GM23338 (cell line): ENCODE measurements at regions not wholly inside any gene's neighbourhood (a gene's known extent, or its start where the extent isn't known, plus 50 kb on each side); places are given as distances from the start of the nearest gene placed in this dataset.

Experiments
- ATAC-seq: fragments of 200-7000 bp; cut with Tn5 transposase; 3 replicates; pipeline ENCODE4 v1.9.1; 2020
- DNase-seq: peaks from one replicate; pipeline ENCODE4 v3.0.0-alpha.2; 2015; ENCODE audit warnings: low spot score
- H2AFZ ChIP-seq: fragments of 200-600 bp; sonication (generic); 2 replicates; pipeline ENCODE4 v1.8.0; 2016; ENCODE audit warnings: antibody characterized with exemption, mild to moderate bottlenecking, moderate library complexity
- H3F3A ChIP-seq: fragments of 200-600 bp; sonication (generic); replicated peaks from 2 replicates; pipeline ENCODE4 v1.8.0; 2017; ENCODE audit warnings: antibody characterized with exemption, mixed run types, low read depth
- H3K27ac ChIP-seq: fragments of 200-600 bp; sonication (generic); 2 replicates; pipeline ENCODE4 v1.6.1; 2016; ENCODE audit warnings: low read depth
- H3K27me3 ChIP-seq: fragments of 200-600 bp; sonication (generic); 2 replicates; pipeline ENCODE4 v1.8.0; 2016; ENCODE audit warnings: mild to moderate bottlenecking, mixed run types, moderate library complexity; ENCODE audit not compliant: insufficient read depth
- H3K36me3 ChIP-seq: fragments of 200-600 bp; sonication (generic); 2 replicates; pipeline ENCODE4 v1.8.0; 2016; ENCODE audit warnings: mild to moderate bottlenecking; ENCODE audit not compliant: insufficient read depth
- H3K4me1 ChIP-seq: fragments of 200-600 bp; sonication (generic); 2 replicates; pipeline ENCODE4 v1.8.0; 2016; ENCODE audit warnings: mild to moderate bottlenecking, moderate library complexity; ENCODE audit not compliant: insufficient read depth
- H3K4me2 ChIP-seq: fragments of 200-600 bp; sonication (generic); 2 replicates; pipeline ENCODE4 v1.7.1; 2017; ENCODE audit warnings: mixed run types
- H3K4me3 ChIP-seq: fragments of 200-600 bp; sonication (generic); 2 replicates; pipeline ENCODE4 v1.6.1; 2016; ENCODE audit warnings: mixed run types
- H3K79me2 ChIP-seq: fragments of 200-600 bp; sonication (generic); replicated peaks from 2 replicates; pipeline ENCODE4 v1.8.0; 2017; ENCODE audit warnings: mild to moderate bottlenecking; ENCODE audit not compliant: insufficient read depth
- H3K9me2 ChIP-seq: fragments of 200-600 bp; sonication (generic); 2 replicates; pipeline ENCODE4 v1.8.0; 2017; ENCODE audit not compliant: insufficient read depth
- H4K20me1 ChIP-seq: fragments of 200-600 bp; sonication (generic); replicated peaks from 2 replicates; pipeline ENCODE4 v1.8.0; 2017; ENCODE audit warnings: mild to moderate bottlenecking; ENCODE audit not compliant: insufficient read depth
- H3K27ac Mint-ChIP-seq: 2 replicates; pipeline ENCODE4 v1.8.0; 2020; ENCODE audit warnings: inconsistent platforms, mild to moderate bottlenecking, moderate library complexity, mixed read lengths
- H3K27me3 Mint-ChIP-seq: 3 replicates; pipeline ENCODE4 v1.8.0; 2022; ENCODE audit warnings: low read depth, mild to moderate bottlenecking, moderate library complexity, mixed read lengths, inconsistent platforms; ENCODE audit not compliant: insufficient read depth, poor library complexity
- H3K36me3 Mint-ChIP-seq: 3 replicates; pipeline ENCODE4 v1.8.0; 2021; ENCODE audit warnings: low read depth, mild to moderate bottlenecking, inconsistent platforms, moderate library complexity, mixed read lengths
- H3K4me1 Mint-ChIP-seq: 3 replicates; pipeline ENCODE4 v1.8.0; 2020; ENCODE audit warnings: mild to moderate bottlenecking, inconsistent platforms, mixed read lengths
- H3K4me3 Mint-ChIP-seq: 3 replicates; pipeline ENCODE4 v1.8.0; 2021; ENCODE audit warnings: moderate library complexity, mild to moderate bottlenecking, inconsistent platforms, mixed read lengths
- H3K9me3 Mint-ChIP-seq: 3 replicates; pipeline ENCODE4 v1.8.0; 2020; ENCODE audit warnings: moderate library complexity, mild to moderate bottlenecking, inconsistent platforms, mixed read lengths
- CREB1 ChIP-seq: fragments of 250-450 bp; sonication (Bioruptor Pico); IDR thresholded peaks from 2 replicates; pipeline ENCODE4 v1.5.0; 2020; ENCODE audit warnings: low read depth, mild to moderate bottlenecking, moderate library complexity
- CTCF ChIP-seq, 2 experiments: fragments of 200-600 bp in 1 of 2; sonication (generic) in 1 of 2; conservative IDR thresholded peaks; 2 replicates each; pipeline versions ENCODE4 v1.5.1 to v1.6.1; 2016 to 2017; ENCODE audit warnings: antibody characterized with exemption in 2 of 2, low read depth in 2 of 2, mild to moderate bottlenecking in 2 of 2, moderate library complexity in 1 of 2
- EZH2 ChIP-seq: fragments of 200-600 bp; sonication (generic); IDR thresholded peaks from one replicate; pipeline ENCODE4 v1.8.0; 2017; ENCODE audit warnings: antibody characterized with exemption, mild to moderate bottlenecking, low read depth; ENCODE audit not compliant: unreplicated experiment
- EZH2phosphoT487 ChIP-seq: fragments of 200-600 bp; sonication (generic); IDR thresholded peaks from one replicate; pipeline ENCODE4 v1.8.1; 2018; ENCODE audit warnings: antibody characterized with exemption; ENCODE audit not compliant: unreplicated experiment
- JUNB ChIP-seq: IDR thresholded peaks from one replicate; pipeline ENCODE4 v1.6.1; 2016; ENCODE audit warnings: antibody characterized with exemption; ENCODE audit not compliant: unreplicated experiment
- NANOG ChIP-seq: IDR thresholded peaks from 2 replicates; pipeline ENCODE4 v1.6.1; 2016; ENCODE audit warnings: antibody characterized with exemption, borderline replicate concordance
- POLR2AphosphoS5 ChIP-seq: IDR thresholded peaks from 2 replicates; pipeline ENCODE4 v1.6.1; 2016; ENCODE audit warnings: antibody characterized with exemption, low read depth
- REST ChIP-seq: IDR thresholded peaks from one replicate; pipeline ENCODE4 v1.6.1; 2018; ENCODE audit warnings: antibody characterized with exemption; ENCODE audit not compliant: unreplicated experiment
- STAT1 ChIP-seq: IDR thresholded peaks from one replicate; pipeline ENCODE4 v1.6.1; 2016; ENCODE audit warnings: antibody characterized with exemption; ENCODE audit not compliant: unreplicated experiment
- ZNF114 ChIP-seq: fragments of 250-450 bp; sonication (Bioruptor Pico); IDR thresholded peaks from 2 replicates; pipeline ENCODE4 v1.5.0; 2020; ENCODE audit warnings: mild to moderate bottlenecking, moderate library complexity
- ZNF331 ChIP-seq: fragments of 250-450 bp; sonication (Bioruptor Pico); IDR thresholded peaks from 2 replicates; pipeline ENCODE4 v1.5.0; 2020; ENCODE audit warnings: low read depth, mild to moderate bottlenecking, moderate library complexity
- ZNF462 ChIP-seq: fragments of 250-450 bp; sonication (Bioruptor Pico); IDR thresholded peaks from 2 replicates; pipeline ENCODE4 v1.5.0; 2020; ENCODE audit warnings: mild to moderate bottlenecking, moderate library complexity
- TF ChIP-seq, protein P1 (sequence below): IDR thresholded peaks from 2 replicates; pipeline ENCODE4 v1.6.1; 2016; ENCODE audit warnings: antibody characterized with exemption

DNA sequence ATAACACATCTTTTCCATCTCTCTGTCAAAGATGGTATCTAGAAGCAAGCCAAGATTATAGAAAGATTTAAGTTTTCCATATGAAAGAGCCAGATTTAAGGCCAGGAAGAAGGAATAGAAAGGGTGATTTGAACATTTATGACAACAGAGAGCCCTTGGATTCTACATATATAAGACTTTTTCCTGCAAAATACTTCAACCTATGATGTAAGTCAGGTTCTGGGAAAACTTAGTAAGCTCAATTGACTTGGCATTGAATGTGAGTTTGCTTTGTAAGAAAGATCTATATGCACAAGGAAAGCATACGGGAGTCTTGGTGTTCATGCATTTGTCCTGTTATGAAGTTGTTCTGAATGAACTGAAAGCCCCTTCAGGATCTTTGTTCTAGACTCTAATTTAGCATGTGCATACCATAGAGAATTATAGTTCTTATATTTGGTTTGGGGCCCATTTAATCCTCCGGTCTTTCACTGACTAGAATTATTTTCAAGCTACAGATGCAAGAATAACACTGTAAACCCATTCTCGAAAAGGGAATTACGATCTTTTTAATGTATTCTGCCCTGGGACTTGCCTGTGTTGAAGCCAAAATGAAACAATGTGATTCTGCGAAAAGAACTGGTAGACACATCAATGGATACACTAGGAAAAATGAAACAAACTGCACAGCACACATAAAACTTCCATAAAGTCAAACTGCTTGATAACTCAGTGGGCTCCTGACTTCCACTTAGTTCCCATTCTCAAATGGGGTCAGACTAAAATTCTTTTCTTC, 152.8 kb downstream of the DISP1 start:
- no peak for ATAC-seq
- Histone ChIP-seq H2AFZ (no peak overlapping the region), H3K9me2 (no peaks in the 10 kb centered on the region), H3F3A (no peaks in the 10 kb centered on the region), H3K27me3 (no peaks in the 10 kb centered on the region), H3K36me3 (no peaks in the 10 kb centered on the region), H3K79me2 (no peaks in the 10 kb centered on the region), H3K27ac (no peak overlapping the region), H3K4me2 (no peak overlapping the region), H3K4me1 (no peaks in the 10 kb centered on the region), H3K4me3 (no peak overlapping the region), H4K20me1 (no peaks in the 10 kb centered on the region)
- no peaks in the 10 kb centered on the region for H3K27me3 Mint-ChIP-seq
- no peak overlapping the region for H3K27ac Mint-ChIP-seq
- DNase-seq: no peak
- H3K4me3 Mint-ChIP-seq: no peak overlapping the region
- TF ChIP-seq EZH2phosphoT487: no peak
- TF ChIP-seq NANOG: no peak
- TF ChIP-seq ZNF462 (CRISPR knock-in tag): no peak
- no peak for TF ChIP-seq ZNF331 (CRISPR knock-in tag)
- TF ChIP-seq JUNB: no peak
- TF ChIP-seq CTCF (conservative IDR thresholded peaks at IDR 0.05; ENCODE audit: low read depth in 2 of 2): no peak
- TF ChIP-seq, protein P1, sequence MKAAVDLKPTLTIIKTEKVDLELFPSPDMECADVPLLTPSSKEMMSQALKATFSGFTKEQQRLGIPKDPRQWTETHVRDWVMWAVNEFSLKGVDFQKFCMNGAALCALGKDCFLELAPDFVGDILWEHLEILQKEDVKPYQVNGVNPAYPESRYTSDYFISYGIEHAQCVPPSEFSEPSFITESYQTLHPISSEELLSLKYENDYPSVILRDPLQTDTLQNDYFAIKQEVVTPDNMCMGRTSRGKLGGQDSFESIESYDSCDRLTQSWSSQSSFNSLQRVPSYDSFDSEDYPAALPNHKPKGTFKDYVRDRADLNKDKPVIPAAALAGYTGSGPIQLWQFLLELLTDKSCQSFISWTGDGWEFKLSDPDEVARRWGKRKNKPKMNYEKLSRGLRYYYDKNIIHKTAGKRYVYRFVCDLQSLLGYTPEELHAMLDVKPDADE: no peak
- TF ChIP-seq EZH2: no peak
- no peak for TF ChIP-seq POLR2AphosphoS5
- no peak for TF ChIP-seq REST
- TF ChIP-seq CREB1: no peak
- TF ChIP-seq STAT1: no peak
- TF ChIP-seq ZNF114 (CRISPR knock-in tag): no peak
- H3K9me3 Mint-ChIP-seq: no peaks in the 10 kb centered on the region
- H3K4me1 Mint-ChIP-seq: peaks cover 7% of the 10 kb centered on the region
- no peaks in the 10 kb centered on the region for H3K36me3 Mint-ChIP-seq
